ENCODE measurements at regions not wholly inside any gene's neighbourhood (a gene's known extent, or its start where the extent isn't known, plus 50 kb on each side); places are given as distances from the start of the nearest gene placed in this dataset.

DNA sequence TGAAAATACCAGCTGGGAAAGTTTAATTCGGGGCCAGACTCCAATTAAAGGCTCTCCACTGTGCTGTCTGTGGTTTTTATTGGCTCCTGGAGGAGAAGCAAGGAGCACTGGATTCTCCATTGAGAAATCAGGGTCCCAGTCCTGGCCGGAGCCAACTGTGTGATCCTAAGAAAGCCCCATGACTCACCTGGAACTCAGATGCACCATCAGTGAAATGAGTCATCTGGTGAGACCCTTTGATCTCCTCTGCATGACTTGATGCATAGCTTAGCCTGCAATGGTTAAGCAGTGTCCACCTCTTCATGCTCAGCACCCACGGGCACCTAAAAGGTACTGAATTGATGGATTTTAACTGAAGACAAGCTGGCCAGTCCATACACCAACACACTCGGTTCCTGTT lies 119.2 kb upstream of the VCX3B start:
- Histone ChIP-seq H3K4me1 (ENCODE audit: control insufficient read depth, insufficient read depth, low read length) (no peaks in the 10 kb centered on the region), H3K27me3 (ENCODE audit: control insufficient read depth, insufficient read depth, low read length) (no peaks in the 10 kb centered on the region), H3K36me3 (ENCODE audit: control insufficient read depth, insufficient read depth, low read length) (no peaks in the 10 kb centered on the region), H3K27ac (ENCODE audit: low read length) (no peak overlapping the region), H3K9me3 (ENCODE audit: control insufficient read depth, insufficient read depth, low read depth, low read length) (no peaks in the 10 kb centered on the region), H3K4me3 (ENCODE audit: low read depth in 2 of 2, low read length in 2 of 2) (no peak overlapping the region)
- TF ChIP-seq POLR2AphosphoS5 (IDR thresholded peaks at IDR 0.05; ENCODE audit: low read depth, low read length) (no peak), SIN3A (IDR thresholded peaks at IDR 0.05; ENCODE audit: borderline replicate concordance, insufficient read depth, low read depth, low read length) (no peak), TCF7L2 (IDR thresholded peaks at IDR 0.05; ENCODE audit: low read depth, low read length) (no peak)
- TF ChIP-seq, protein P1, sequence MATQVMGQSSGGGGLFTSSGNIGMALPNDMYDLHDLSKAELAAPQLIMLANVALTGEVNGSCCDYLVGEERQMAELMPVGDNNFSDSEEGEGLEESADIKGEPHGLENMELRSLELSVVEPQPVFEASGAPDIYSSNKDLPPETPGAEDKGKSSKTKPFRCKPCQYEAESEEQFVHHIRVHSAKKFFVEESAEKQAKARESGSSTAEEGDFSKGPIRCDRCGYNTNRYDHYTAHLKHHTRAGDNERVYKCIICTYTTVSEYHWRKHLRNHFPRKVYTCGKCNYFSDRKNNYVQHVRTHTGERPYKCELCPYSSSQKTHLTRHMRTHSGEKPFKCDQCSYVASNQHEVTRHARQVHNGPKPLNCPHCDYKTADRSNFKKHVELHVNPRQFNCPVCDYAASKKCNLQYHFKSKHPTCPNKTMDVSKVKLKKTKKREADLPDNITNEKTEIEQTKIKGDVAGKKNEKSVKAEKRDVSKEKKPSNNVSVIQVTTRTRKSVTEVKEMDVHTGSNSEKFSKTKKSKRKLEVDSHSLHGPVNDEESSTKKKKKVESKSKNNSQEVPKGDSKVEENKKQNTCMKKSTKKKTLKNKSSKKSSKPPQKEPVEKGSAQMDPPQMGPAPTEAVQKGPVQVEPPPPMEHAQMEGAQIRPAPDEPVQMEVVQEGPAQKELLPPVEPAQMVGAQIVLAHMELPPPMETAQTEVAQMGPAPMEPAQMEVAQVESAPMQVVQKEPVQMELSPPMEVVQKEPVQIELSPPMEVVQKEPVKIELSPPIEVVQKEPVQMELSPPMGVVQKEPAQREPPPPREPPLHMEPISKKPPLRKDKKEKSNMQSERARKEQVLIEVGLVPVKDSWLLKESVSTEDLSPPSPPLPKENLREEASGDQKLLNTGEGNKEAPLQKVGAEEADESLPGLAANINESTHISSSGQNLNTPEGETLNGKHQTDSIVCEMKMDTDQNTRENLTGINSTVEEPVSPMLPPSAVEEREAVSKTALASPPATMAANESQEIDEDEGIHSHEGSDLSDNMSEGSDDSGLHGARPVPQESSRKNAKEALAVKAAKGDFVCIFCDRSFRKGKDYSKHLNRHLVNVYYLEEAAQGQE (IDR thresholded peaks at IDR 0.05; ENCODE audit: insufficient read depth in 1 of 2, low read depth in 2 of 2, low read length in 1 of 2) = no peak
- TF ChIP-seq, protein P2, sequence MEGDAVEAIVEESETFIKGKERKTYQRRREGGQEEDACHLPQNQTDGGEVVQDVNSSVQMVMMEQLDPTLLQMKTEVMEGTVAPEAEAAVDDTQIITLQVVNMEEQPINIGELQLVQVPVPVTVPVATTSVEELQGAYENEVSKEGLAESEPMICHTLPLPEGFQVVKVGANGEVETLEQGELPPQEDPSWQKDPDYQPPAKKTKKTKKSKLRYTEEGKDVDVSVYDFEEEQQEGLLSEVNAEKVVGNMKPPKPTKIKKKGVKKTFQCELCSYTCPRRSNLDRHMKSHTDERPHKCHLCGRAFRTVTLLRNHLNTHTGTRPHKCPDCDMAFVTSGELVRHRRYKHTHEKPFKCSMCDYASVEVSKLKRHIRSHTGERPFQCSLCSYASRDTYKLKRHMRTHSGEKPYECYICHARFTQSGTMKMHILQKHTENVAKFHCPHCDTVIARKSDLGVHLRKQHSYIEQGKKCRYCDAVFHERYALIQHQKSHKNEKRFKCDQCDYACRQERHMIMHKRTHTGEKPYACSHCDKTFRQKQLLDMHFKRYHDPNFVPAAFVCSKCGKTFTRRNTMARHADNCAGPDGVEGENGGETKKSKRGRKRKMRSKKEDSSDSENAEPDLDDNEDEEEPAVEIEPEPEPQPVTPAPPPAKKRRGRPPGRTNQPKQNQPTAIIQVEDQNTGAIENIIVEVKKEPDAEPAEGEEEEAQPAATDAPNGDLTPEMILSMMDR (IDR thresholded peaks at IDR 0.05) = no peak
- in situ Hi-C loops (cut with HindIII; ENCODE audit: low pct_unique_long_range_greater_than_20kb, low sequenced_read_pairs) = no loop called here
- POLR2A ChIA-PET = no interaction called here
- intact Hi-C loops (cut with micrococcal nuclease; ENCODE audit: unreplicated experiment) = no loop called here
- ATAC-seq (no peak), DNase-seq (ENCODE audit: low read depth, low spot score) (no peak)
- CTCF ChIA-PET = no interaction called here
- no TSS peak for BruUV-seq (replicated peaks)

DNA sequence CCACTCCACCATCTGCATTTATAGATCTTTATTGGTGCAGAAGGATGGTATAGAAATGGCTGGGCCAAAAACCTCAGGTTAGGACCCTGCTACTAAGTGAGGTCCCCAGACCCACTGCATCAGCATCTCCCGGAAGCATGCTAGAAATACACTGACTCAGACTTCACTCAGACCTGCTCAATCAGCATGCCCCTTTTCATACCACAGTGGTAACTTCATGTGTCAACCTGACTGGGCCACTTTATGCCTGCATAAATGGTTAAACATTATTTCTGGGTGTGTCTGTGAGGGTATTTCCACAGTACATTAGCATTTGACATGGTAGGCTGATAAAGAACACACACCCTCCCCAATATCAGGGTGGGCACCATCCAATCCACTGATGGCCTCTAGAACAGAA lies 118.6 kb upstream of the VCX3B start:
- Histone ChIP-seq H3K36me3 (ENCODE audit: control insufficient read depth, insufficient read depth, low read length) (no peaks in the 10 kb centered on the region), H3K27ac (ENCODE audit: low read length) (no peak overlapping the region), H3K27me3 (ENCODE audit: control insufficient read depth, insufficient read depth, low read length) (no peaks in the 10 kb centered on the region), H3K4me3 (ENCODE audit: low read depth in 2 of 2, low read length in 2 of 2) (no peak overlapping the region), H3K4me1 (ENCODE audit: control insufficient read depth, insufficient read depth, low read length) (no peaks in the 10 kb centered on the region), H3K9me3 (ENCODE audit: control insufficient read depth, insufficient read depth, low read depth, low read length) (no peaks in the 10 kb centered on the region)
- CTCF ChIA-PET = no interaction called here
- no peak for DNase-seq (ENCODE audit: low read depth, low spot score)
- in situ Hi-C loops (cut with HindIII; ENCODE audit: low pct_unique_long_range_greater_than_20kb, low sequenced_read_pairs) (no loop called here), intact Hi-C loops (cut with micrococcal nuclease; ENCODE audit: unreplicated experiment) (no loop called here)
- no TSS peak for BruUV-seq (replicated peaks)
- POLR2A ChIA-PET = no interaction called here
- TF ChIP-seq TCF7L2 (IDR thresholded peaks at IDR 0.05; ENCODE audit: low read depth, low read length) = no peak
- TF ChIP-seq SIN3A (IDR thresholded peaks at IDR 0.05; ENCODE audit: borderline replicate concordance, insufficient read depth, low read depth, low read length) = no peak
- TF ChIP-seq POLR2AphosphoS5 (IDR thresholded peaks at IDR 0.05; ENCODE audit: low read depth, low read length) = no peak
- TF ChIP-seq, protein P2 (IDR thresholded peaks at IDR 0.05) = no peak
- TF ChIP-seq, protein P1 (IDR thresholded peaks at IDR 0.05; ENCODE audit: insufficient read depth in 1 of 2, low read depth in 2 of 2, low read length in 1 of 2) = no peak
- no peak for ATAC-seq

Measured in Panc1 (cell line).